Activated naive CD8-positive, alpha-beta T cell treated with anti-CD3 and anti-CD28 coated beads, Interleukin-2, amount 50 U/mL, for 24 hours (primary cell): ENCODE measurements at regions not wholly inside any gene's neighbourhood (a gene's known extent, or its start where the extent isn't known, plus 50 kb on each side); places are given as distances from the start of the nearest gene placed in this dataset.
A peak's percentile ranks its signal among the peaks of the same experiment; 100 is the strongest.

Experiments
- ATAC-seq: fragments of 150-1000 bp; cut with Tn5 transposase; one replicate; pipeline ENCODE4 v1.10.0; 2021
- DNase-seq: peaks from one replicate; pipeline ENCODE4 v3.0.0; 2021
- H3K27ac Mint-ChIP-seq: one replicate; pipeline ENCODE4 v1.8.0; 2021; ENCODE audit warnings: mild to moderate bottlenecking, mixed read lengths
- H3K27me3 Mint-ChIP-seq: one replicate; pipeline ENCODE4 v1.8.0; 2021; ENCODE audit warnings: mixed read lengths
- H3K36me3 Mint-ChIP-seq: one replicate; pipeline ENCODE4 v1.8.0; 2021; ENCODE audit warnings: low read depth, mixed read lengths
- H3K4me1 Mint-ChIP-seq: one replicate; pipeline ENCODE4 v1.8.0; 2021; ENCODE audit warnings: mixed read lengths
- H3K4me3 Mint-ChIP-seq: one replicate; pipeline ENCODE4 v1.8.0; 2021; ENCODE audit warnings: mild to moderate bottlenecking, moderate library complexity, mixed read lengths
- H3K9me3 Mint-ChIP-seq: one replicate; pipeline ENCODE4 v1.8.0; 2021; ENCODE audit warnings: mixed read lengths

DNA sequence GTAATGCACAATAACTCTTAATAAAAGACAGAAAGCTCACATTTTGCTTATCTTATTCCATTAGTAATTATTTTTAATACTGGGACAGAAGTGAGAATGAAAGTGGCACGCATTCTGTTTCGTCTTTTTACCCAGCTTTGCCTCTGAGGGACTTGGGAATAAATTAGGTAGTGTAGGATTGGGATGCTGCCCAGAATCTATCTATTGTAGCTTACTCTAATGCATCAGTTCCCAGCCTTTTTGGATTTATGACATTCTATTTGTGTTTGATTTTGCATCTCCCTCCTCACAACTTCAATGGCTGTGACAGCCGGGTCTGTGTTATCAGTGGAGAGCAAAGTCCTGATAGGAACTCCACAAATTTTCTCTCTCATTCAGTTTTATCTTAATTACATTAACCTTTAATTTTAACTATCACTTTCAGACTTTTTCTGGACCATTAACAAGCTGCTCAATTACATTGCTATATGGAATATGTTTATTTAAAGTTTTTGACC, 62.9 kb upstream of the TULP4 start:
- no peak for DNase-seq

DNA sequence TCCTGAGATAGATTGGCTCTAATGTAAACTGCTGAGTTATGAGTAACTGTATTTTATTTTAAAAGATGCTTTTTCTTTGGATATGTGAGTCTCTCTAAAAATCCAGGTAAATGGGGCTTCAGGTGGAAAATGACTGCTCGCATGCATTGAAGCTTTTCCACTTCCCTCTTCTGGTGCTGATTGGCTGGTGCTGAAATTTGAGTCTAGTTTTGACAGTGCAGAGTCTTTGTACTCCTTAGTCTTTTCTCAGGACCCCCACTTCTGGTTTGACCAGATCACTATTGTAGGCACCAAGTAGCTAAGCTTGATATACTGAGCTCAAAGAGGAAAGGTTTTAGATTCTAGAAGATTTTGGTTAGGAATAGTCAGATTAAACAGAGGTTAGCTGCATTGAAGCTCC, 60.7 kb upstream of the TULP4 start:
- H3K36me3 Mint-ChIP-seq, result peaks cover 8% of the 10 kb centered on the region
- H3K4me1 Mint-ChIP-seq, result peaks cover 22% of the 10 kb centered on the region
- no peak overlapping the region for H3K4me3 Mint-ChIP-seq
- no peak overlapping the region for H3K27ac Mint-ChIP-seq
- H3K27me3 Mint-ChIP-seq, result no peaks in the 10 kb centered on the region
- ATAC-seq, result no peak
- H3K9me3 Mint-ChIP-seq, result no peaks in the 10 kb centered on the region
- no peak for DNase-seq

More for the DNA sequence above, 62.9 kb upstream of the TULP4 start:
- Mint-ChIP-seq H3K4me3 (no peak overlapping the region), H3K4me1 (peaks cover 5% of the 10 kb centered on the region), H3K27me3 (no peaks in the 10 kb centered on the region), H3K9me3 (no peaks in the 10 kb centered on the region), H3K27ac (no peak overlapping the region), H3K36me3 (peaks cover 8% of the 10 kb centered on the region)
- no peak for ATAC-seq

DNA sequence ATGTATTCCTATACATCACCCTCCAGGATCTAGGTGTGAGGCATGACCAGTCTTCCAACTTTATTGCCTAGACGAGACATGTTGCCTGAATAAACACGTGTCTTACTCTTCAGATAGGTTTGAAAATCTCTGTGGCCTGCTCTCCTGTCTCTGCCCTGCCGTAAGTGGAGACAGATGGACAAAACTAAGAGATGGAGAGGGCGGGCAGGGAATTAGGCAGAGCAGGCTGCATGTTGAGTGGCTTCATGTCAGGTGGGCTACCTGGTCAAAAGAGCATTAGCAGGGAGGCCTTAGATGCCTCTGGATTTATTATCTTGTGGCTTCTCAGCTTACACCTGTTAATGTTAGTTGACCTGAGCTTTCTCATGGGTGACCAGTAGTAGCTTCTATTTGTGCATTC, 59.0 kb upstream of the TULP4 start:
- H3K27ac Mint-ChIP-seq, result no peak overlapping the region
- DNase-seq, result no peak
- H3K27me3 Mint-ChIP-seq, result no peaks in the 10 kb centered on the region
- peaks cover 34% of the 10 kb centered on the region for H3K4me1 Mint-ChIP-seq
- no peaks in the 10 kb centered on the region for H3K9me3 Mint-ChIP-seq
- H3K4me3 Mint-ChIP-seq, result no peak overlapping the region
- peaks cover 8% of the 10 kb centered on the region for H3K36me3 Mint-ChIP-seq
- no peak for ATAC-seq

DNA sequence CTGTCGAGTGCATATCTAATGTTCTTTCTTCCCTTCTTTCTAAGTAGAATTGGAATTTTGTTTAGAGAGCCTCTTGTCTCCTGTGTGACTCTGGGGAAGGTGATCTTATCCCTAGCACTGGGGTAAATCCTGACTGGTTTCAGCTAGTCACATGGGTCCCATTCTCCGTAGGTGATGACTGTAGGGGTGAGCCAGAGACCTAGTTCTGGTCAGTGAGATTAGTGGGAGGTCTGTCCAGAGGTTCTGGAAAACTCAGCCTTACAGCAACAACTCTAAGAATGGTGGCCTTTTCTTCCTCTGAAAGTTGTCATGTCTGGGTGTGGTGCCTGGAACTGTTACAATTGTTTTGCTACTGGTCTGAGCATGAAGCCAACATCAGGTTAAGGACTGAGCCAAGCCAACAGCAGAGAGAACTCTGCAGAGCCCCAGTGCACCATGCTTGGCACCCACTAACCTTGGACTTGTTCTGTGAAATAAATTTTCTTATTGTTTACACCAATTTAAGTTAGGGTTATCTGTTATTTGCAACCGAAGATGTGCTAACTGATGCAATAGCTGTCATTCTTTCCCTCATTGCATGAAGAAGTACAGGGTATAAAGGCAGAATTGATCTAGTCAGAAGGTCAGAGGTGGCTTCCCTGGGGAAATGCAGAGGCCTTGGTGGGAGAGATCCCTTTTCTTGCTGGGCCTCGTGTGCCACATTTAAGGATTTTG, 56.8 kb upstream of the TULP4 start:
- H3K27me3 Mint-ChIP-seq, result no peaks in the 10 kb centered on the region
- no peak overlapping the region for H3K4me3 Mint-ChIP-seq
- peaks cover 8% of the 10 kb centered on the region for H3K36me3 Mint-ChIP-seq
- ATAC-seq (no peak), DNase-seq (no peak)
- H3K9me3 Mint-ChIP-seq, result no peaks in the 10 kb centered on the region
- H3K4me1 Mint-ChIP-seq, result peaks cover 34% of the 10 kb centered on the region
- peak overlapping the region; percentile 61 for H3K27ac Mint-ChIP-seq

DNA sequence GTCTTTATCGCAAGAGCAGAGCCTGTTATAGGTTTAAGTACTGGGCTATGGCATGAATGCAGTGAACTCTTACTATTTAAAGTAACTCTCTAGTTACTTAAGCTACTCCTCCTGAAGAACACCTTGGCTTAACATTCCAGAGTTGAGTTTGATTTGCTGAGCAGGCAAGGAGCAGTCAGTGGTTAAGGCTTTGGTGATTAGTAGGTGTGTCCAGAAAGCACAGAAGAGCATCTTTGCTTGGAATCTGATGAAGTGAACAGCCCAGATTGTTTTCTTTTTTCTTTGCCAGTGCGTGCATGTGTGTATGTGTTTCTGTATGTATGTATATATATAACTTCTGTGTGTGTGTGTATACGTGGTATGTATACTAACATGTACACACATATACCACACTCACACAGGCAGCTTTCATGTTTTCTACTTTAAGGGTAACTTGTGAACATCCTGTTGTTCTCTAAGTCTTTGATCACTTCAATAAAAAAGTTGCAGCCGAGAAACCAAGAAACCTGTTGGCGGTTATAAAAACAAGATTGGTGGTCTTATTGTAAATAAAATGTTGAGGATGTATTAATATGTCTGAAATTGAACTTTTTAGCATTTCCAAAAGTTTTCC, 56.2 kb upstream of the TULP4 start:
- H3K36me3 Mint-ChIP-seq, result peaks cover 8% of the 10 kb centered on the region
- H3K4me1 Mint-ChIP-seq, result peaks cover 34% of the 10 kb centered on the region
- peak overlapping the region; percentile 15 for H3K27ac Mint-ChIP-seq
- H3K4me3 Mint-ChIP-seq, result no peak overlapping the region
- no peaks in the 10 kb centered on the region for H3K27me3 Mint-ChIP-seq
- DNase-seq, result no peak
- no peaks in the 10 kb centered on the region for H3K9me3 Mint-ChIP-seq
- no peak for ATAC-seq

DNA sequence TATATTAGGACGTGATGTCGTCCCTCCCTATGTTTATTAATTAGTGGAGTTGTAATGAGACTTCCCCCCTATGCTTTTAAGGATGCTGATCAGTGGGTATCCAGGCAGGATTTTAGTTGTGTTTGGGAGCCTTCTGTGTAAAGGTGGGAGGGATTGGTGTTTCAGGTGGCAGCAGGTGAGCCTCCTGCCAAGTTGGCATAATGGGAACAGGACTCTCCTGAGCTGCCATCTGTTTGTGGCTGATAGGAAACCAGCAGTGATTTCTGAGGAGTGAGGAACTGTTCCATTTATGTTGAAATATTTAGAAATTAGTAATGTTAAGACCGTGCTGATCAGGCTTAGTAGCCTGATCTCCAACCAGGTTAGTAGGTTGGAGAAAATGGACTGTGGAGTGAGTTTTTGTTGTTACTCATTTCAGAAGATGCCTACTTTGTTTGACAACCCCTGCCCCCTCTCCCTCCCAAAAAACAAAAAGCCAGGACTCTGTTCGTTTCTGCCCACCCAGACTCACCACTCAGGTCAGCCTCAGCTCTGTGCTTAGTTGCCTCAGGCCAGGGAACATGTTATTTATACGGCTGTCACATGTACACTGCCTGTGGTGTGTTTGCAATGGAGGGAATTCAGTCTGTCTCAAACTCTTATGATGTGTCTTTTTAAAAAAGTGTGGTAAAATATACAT, 55.4 kb upstream of the TULP4 start:
- DNase-seq, result no peak
- Mint-ChIP-seq H3K27me3 (no peaks in the 10 kb centered on the region), H3K4me1 (peaks cover 34% of the 10 kb centered on the region), H3K9me3 (no peaks in the 10 kb centered on the region), H3K36me3 (peaks cover 8% of the 10 kb centered on the region), H3K4me3 (no peak overlapping the region), H3K27ac (no peak overlapping the region)
- ATAC-seq, result no peak

DNA sequence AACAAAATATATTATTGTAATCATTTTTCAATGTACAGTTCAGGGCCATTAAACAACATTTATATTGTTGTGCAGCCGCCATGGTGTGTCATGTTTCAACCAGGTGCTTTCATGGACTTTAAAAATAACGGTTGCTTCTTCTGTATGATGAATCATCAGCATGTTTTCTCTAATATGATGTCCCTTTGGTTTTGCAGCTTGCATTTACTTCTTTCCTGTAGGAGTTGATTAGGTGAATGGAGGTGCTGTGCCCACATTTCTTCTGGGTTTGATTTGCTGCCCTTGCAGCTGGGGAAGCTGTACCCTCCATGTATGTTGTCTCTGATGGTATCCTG, 54.9 kb upstream of the TULP4 start:
- ATAC-seq (no peak), DNase-seq (no peak)
- H3K27ac Mint-ChIP-seq, result no peak overlapping the region
- H3K4me1 Mint-ChIP-seq, result peaks cover 34% of the 10 kb centered on the region
- no peak overlapping the region for H3K4me3 Mint-ChIP-seq
- no peaks in the 10 kb centered on the region for H3K9me3 Mint-ChIP-seq
- H3K27me3 Mint-ChIP-seq, result no peaks in the 10 kb centered on the region
- peaks cover 8% of the 10 kb centered on the region for H3K36me3 Mint-ChIP-seq

DNA sequence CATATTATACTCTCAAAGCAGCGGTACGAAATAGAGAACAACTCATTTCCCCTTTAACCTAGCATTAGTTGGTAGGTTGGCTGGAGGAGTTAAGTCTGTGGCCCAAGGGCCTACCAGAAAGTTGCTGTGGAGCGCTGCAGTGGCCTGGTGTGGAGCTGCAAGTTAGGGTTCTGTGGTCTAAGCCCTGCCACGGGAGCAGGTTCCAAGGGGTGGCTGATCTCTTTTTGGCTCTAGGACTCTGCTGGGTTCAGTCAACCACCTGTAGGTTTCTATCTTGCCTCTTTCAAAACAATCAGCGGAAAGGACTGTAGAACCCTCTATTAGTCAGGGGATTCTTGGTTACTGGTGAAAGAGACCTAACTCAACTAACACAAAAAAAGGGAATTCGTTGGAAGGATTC, 54.5 kb upstream of the TULP4 start:
- Mint-ChIP-seq H3K36me3 (peaks cover 6% of the 10 kb centered on the region), H3K27me3 (no peaks in the 10 kb centered on the region), H3K27ac (no peak overlapping the region), H3K9me3 (no peaks in the 10 kb centered on the region), H3K4me1 (peaks cover 34% of the 10 kb centered on the region), H3K4me3 (no peak overlapping the region)
- DNase-seq, result no peak
- ATAC-seq, result no peak

DNA sequence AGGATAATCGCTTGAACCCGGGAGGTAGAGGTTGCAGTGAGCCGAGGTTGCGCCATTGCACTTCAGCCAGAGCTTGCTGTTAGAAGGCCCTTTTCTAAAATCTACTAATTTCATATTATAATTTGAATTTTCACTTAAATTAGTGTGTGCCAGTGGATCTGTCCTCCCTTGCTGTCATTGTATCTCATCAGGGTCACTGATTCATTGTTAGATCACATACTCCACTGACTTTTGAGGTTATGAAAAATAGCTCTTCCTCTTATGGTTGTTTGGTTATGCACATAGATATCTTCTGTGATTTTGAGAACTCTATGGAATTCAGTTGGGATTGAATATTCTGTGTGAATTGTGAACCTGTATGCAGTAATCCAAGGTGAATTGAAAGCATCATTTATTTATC, 53.1 kb upstream of the TULP4 start:
- ATAC-seq (no peak), DNase-seq (no peak)
- Mint-ChIP-seq H3K4me1 (peaks cover 30% of the 10 kb centered on the region), H3K9me3 (no peaks in the 10 kb centered on the region), H3K36me3 (no peaks in the 10 kb centered on the region), H3K27ac (no peak overlapping the region), H3K4me3 (no peak overlapping the region), H3K27me3 (no peaks in the 10 kb centered on the region)

DNA sequence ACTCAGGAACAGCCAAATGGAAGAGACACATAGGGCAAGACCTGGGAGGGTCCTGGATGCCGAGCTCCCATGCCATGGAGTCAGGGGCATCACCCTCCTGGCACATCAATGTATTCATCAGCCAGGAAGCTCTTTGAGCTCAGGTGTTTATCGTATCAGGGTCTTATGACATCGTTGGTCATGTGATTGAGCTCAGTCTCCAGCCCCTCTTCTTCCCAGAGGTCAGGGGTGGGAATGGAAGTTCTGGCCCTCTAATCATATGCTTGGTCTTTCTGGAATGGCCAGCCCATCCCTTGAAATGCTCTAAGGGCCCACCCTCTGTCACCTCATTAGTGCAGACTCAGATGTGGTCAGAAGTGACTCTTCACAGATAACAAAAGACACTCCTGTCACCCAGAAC, 52.4 kb upstream of the TULP4 start:
- H3K4me3 Mint-ChIP-seq, result no peak overlapping the region
- no peaks in the 10 kb centered on the region for H3K9me3 Mint-ChIP-seq
- no peak overlapping the region for H3K27ac Mint-ChIP-seq
- H3K36me3 Mint-ChIP-seq, result no peaks in the 10 kb centered on the region
- no peak for ATAC-seq
- no peak for DNase-seq
- no peaks in the 10 kb centered on the region for H3K27me3 Mint-ChIP-seq
- peaks cover 28% of the 10 kb centered on the region for H3K4me1 Mint-ChIP-seq

DNA sequence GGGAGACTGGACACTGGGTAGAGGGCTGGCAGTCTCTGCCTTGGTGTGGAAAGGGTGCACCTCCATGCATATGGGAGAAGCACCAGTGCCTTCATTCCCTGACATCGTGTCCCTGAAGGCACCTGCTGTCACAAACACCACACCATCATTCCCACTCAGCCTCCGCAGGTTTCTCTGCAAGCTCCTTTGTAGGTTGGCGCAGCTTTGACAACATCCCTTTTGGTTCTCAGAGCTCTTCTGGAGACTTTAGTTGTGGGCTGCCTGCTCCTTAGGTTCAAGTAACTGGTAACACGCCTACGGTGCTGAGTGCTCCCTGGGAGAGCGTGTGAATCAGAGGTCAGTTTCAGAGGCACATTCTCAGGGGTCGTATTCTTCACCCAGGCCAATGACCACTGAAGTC, 50.2 kb upstream of the TULP4 start:
- no peak overlapping the region for H3K4me3 Mint-ChIP-seq
- no peak overlapping the region for H3K27ac Mint-ChIP-seq
- DNase-seq (no peak), ATAC-seq (no peak)
- H3K9me3 Mint-ChIP-seq, result no peaks in the 10 kb centered on the region
- H3K27me3 Mint-ChIP-seq, result no peaks in the 10 kb centered on the region
- no peaks in the 10 kb centered on the region for H3K36me3 Mint-ChIP-seq
- peaks cover 7% of the 10 kb centered on the region for H3K4me1 Mint-ChIP-seq
